ENCODE measurements at regions not wholly inside any gene's neighbourhood (a gene's known extent, or its start where the extent isn't known, plus 50 kb on each side); places are given as distances from the start of the nearest gene placed in this dataset.

GRCh38 chr3:34035775-34036174 lies 237.3 kb downstream of the PDCD6IP start:
- no peaks in the 10 kb centered on the region for H3K27me3 ChIP-seq (ENCODE audit: insufficient read depth, low read depth, low read length)
- H4K20me1 ChIP-seq (ENCODE audit: insufficient read depth), result no peaks in the 10 kb centered on the region
- H3K9ac ChIP-seq (ENCODE audit: low read length), result no peak overlapping the region

GRCh38 chr3:34037260-34037659 lies 238.8 kb downstream of the PDCD6IP start:
- no peaks in the 10 kb centered on the region for H4K20me1 ChIP-seq (ENCODE audit: insufficient read depth)
- no peaks in the 10 kb centered on the region for H3K27me3 ChIP-seq (ENCODE audit: insufficient read depth, low read depth, low read length)
- no peak for TF ChIP-seq EZH2 (IDR thresholded peaks at IDR 0.05; ENCODE audit: borderline replicate concordance, insufficient read depth, low read length, poor library complexity, severe bottlenecking)
- TF ChIP-seq SMC3 (conservative IDR thresholded peaks at IDR 0.05; ENCODE audit: poor library complexity), result no peak
- no peak for TF ChIP-seq REST (IDR thresholded peaks at IDR 0.05; ENCODE audit: borderline replicate concordance)
- TF ChIP-seq POLR2AphosphoS5 (IDR thresholded peaks at IDR 0.05), result no peak
- no peak for TF ChIP-seq MXI1 (conservative IDR thresholded peaks at IDR 0.05; ENCODE audit: poor library complexity, severe bottlenecking)
- TF ChIP-seq RAD21 (conservative IDR thresholded peaks at IDR 0.05), result no peak
- TF ChIP-seq TAF1 (IDR thresholded peaks at IDR 0.05; ENCODE audit: low read depth), result no peak
- no peak for TF ChIP-seq EP300 (conservative IDR thresholded peaks at IDR 0.05; ENCODE audit: poor library complexity, severe bottlenecking)
- H3K4me3 ChIP-seq (ENCODE audit: low read length), result no peak overlapping the region
- H3K9ac ChIP-seq (ENCODE audit: low read length), result no peak overlapping the region
- no peak overlapping the region for H2AFZ ChIP-seq (ENCODE audit: low read depth, low read length)
- H3K79me2 ChIP-seq (replicated peaks; ENCODE audit: insufficient read depth, low read length), result no peaks in the 10 kb centered on the region
- no peak overlapping the region for H3K27ac ChIP-seq (ENCODE audit: low read length)
- H3K9me2 ChIP-seq (ENCODE audit: insufficient read depth, low read length), result no peaks in the 10 kb centered on the region
- H3K4me2 ChIP-seq (ENCODE audit: low read length), result no peak overlapping the region
- no peaks in the 10 kb centered on the region for H3K36me3 ChIP-seq (ENCODE audit: insufficient read depth, low read length)
- H3K9me3 ChIP-seq (ENCODE audit: low read length), result no peaks in the 10 kb centered on the region
- H3F3A ChIP-seq (ENCODE audit: insufficient read depth, low read length, poor library complexity, severe bottlenecking), result no peaks in the 10 kb centered on the region

More at GRCh38 chr3:34035775-34036174, 237.3 kb downstream of the PDCD6IP start:
- Histone ChIP-seq H3F3A (ENCODE audit: insufficient read depth, low read length, poor library complexity, severe bottlenecking) (no peaks in the 10 kb centered on the region), H3K9me2 (ENCODE audit: insufficient read depth, low read length) (no peaks in the 10 kb centered on the region), H3K9me3 (ENCODE audit: low read length) (no peaks in the 10 kb centered on the region), H3K36me3 (ENCODE audit: insufficient read depth, low read length) (no peaks in the 10 kb centered on the region), H3K4me3 (ENCODE audit: low read length) (no peak overlapping the region), H3K27ac (ENCODE audit: low read length) (no peak overlapping the region), H3K79me2 (replicated peaks; ENCODE audit: insufficient read depth, low read length) (no peaks in the 10 kb centered on the region), H2AFZ (ENCODE audit: low read depth, low read length) (no peak overlapping the region), H3K4me2 (ENCODE audit: low read length) (no peak overlapping the region)
- TF ChIP-seq REST (IDR thresholded peaks at IDR 0.05; ENCODE audit: borderline replicate concordance), result no peak
- no peak for TF ChIP-seq RAD21 (conservative IDR thresholded peaks at IDR 0.05)
- TF ChIP-seq CTCF (IDR thresholded peaks at IDR 0.05; ENCODE audit: poor library complexity, severe bottlenecking), result no peak
- no peak for TF ChIP-seq TAF1 (IDR thresholded peaks at IDR 0.05; ENCODE audit: low read depth)
- TF ChIP-seq MXI1 (conservative IDR thresholded peaks at IDR 0.05; ENCODE audit: poor library complexity, severe bottlenecking), result no peak
- no peak for TF ChIP-seq POLR2AphosphoS5 (IDR thresholded peaks at IDR 0.05)
- TF ChIP-seq SMC3 (conservative IDR thresholded peaks at IDR 0.05; ENCODE audit: poor library complexity), result no peak
- TF ChIP-seq EP300 (conservative IDR thresholded peaks at IDR 0.05; ENCODE audit: poor library complexity, severe bottlenecking), result no peak
- TF ChIP-seq EZH2 (IDR thresholded peaks at IDR 0.05; ENCODE audit: borderline replicate concordance, insufficient read depth, low read length, poor library complexity, severe bottlenecking), result no peak

All from neural cell (in vitro differentiated cells).